Fibroblast of the aortic adventitia (primary cell): ENCODE measurements at regions not wholly inside any gene's neighbourhood (a gene's known extent, or its start where the extent isn't known, plus 50 kb on each side); places are given as distances from the start of the nearest gene placed in this dataset.
A peak's percentile ranks its signal among the peaks of the same experiment; 100 is the strongest.

Source experiments
- DNase-seq: peaks from one replicate; pipeline ENCODE4 v3.0.0-alpha.2; 2010; ENCODE audit warnings: low read depth
- H3K4me3 ChIP-seq: 2 replicates; pipeline ENCODE4 v1.5.1; 2011; ENCODE audit warnings: low read depth, mild to moderate bottlenecking, control low read depth, low read length, moderate library complexity
- TF ChIP-seq, protein P1 (sequence below): IDR thresholded peaks from 2 replicates; pipeline ENCODE4 v1.5.1; 2011; ENCODE audit warnings: mild to moderate bottlenecking, low read length, control low read depth, inconsistent platforms; ENCODE audit not compliant: insufficient read depth

DNA sequence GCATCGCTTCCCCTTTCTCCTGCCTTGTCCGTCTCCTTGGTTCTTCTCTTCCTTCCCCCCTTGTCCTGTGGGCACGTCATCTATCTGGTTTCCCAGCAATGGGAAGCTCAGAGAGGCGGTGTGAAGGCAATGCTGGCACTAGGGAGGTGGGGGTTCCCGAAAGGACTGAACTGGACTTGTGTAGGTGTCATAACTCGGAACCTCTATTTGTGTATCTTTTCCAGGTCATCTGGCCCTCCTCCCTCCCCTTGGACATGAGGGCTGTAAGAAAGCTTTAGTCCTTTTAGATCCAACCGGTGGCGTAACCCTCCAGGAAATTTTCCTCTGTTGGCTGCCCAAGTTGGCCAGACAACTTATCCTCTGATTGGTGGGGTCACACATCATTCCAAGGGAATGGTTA lies 231.5 kb upstream of the TLE3 start:
- H3K4me3 ChIP-seq = no peak overlapping the region
- DNase-seq = peak; percentile 54
- TF ChIP-seq, protein P1, sequence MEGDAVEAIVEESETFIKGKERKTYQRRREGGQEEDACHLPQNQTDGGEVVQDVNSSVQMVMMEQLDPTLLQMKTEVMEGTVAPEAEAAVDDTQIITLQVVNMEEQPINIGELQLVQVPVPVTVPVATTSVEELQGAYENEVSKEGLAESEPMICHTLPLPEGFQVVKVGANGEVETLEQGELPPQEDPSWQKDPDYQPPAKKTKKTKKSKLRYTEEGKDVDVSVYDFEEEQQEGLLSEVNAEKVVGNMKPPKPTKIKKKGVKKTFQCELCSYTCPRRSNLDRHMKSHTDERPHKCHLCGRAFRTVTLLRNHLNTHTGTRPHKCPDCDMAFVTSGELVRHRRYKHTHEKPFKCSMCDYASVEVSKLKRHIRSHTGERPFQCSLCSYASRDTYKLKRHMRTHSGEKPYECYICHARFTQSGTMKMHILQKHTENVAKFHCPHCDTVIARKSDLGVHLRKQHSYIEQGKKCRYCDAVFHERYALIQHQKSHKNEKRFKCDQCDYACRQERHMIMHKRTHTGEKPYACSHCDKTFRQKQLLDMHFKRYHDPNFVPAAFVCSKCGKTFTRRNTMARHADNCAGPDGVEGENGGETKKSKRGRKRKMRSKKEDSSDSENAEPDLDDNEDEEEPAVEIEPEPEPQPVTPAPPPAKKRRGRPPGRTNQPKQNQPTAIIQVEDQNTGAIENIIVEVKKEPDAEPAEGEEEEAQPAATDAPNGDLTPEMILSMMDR = no peak

DNA sequence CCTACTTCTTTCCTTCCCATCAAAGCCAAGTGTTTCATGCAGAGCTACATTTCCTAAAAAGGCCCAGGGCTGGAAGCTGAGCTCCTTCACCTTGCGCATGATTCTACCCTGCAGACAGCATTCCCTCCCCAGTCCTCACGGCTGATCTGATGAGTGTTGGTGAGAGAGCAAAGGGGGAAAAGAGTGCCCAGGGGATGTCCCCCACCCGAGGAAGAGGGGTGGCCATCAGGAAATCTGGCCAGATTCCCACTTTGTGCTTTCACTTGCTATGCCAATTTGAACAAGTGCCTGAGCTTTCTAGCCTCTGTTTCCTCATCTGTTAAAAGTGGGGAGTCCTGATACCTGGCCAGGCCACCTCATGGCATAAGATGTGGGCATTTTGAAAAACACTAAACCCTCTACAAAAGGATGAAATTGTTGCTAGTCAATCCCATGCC lies 231.0 kb upstream of the TLE3 start:
- H3K4me3 ChIP-seq = no peak overlapping the region
- TF ChIP-seq, protein P1 = no peak
- DNase-seq = no peak

DNA sequence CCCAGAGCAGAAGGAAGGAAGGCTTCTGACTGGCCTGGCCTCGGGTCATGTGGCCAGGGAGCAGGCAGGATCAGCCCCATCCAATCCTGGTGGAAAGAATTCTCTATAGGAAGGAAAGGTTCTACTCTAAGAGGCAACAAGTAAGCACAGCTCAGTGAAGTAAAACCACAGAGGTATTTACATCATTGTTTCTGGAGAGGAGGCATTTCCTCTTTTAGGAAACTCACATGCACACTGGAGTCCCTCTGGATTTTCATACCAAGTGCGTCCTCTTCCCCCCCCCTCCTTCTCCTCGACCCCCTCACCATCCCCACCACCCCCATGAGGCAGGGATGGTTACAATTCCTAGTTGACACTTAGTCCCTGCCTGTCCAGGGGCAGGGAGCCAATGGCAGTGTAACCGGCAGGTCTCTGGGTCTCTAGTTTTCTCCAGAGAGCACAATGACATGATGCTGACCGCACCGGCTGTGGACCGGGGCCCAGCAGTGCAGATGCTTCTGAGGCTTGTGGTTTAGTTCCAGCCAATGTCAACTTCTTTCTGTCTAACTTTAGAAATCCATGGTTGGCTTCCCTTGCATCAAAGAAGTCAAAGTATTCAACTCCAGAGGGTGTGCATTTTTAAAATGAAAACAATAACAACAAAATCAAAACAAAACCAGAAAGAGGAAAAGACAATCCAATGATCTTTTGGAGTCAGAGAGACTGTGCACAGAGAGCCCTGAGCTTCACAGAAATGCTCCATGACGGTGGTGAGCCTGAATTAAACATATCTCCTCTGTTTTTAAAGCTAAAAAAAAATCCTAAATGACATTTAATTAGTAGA lies 230.3 kb upstream of the TLE3 start:
- TF ChIP-seq, protein P1 = no peak
- DNase-seq = peak; percentile 95
- H3K4me3 ChIP-seq = no peak overlapping the region

DNA sequence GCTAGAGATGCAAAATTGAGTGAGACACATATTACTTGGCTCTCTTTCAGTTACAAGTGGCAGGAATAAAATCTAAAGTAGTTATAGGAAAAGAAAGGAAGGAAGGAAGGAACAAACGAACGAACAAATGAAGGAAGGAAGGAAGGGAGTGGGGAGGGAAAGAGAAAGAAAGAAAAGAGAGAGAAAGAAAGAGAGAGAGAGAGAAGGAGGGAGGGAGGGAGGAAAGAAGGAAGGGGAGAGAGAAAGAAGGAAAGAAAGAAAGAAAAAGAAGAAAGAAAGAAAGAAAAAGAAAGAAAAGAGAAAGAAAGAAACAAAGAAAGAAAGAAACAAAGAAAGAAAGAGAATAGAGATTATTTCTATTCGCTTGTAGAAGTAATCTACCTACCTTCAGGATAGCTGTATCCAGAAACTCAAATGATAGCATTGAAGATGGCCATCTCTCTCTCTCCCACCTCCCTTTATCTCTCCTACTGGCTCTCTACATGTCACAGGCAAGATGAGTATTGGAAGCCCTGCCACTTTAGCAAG lies 229.7 kb upstream of the TLE3 start:
- TF ChIP-seq, protein P1 = no peak
- no peak for DNase-seq
- peak overlapping the region; percentile 41 for H3K4me3 ChIP-seq

DNA sequence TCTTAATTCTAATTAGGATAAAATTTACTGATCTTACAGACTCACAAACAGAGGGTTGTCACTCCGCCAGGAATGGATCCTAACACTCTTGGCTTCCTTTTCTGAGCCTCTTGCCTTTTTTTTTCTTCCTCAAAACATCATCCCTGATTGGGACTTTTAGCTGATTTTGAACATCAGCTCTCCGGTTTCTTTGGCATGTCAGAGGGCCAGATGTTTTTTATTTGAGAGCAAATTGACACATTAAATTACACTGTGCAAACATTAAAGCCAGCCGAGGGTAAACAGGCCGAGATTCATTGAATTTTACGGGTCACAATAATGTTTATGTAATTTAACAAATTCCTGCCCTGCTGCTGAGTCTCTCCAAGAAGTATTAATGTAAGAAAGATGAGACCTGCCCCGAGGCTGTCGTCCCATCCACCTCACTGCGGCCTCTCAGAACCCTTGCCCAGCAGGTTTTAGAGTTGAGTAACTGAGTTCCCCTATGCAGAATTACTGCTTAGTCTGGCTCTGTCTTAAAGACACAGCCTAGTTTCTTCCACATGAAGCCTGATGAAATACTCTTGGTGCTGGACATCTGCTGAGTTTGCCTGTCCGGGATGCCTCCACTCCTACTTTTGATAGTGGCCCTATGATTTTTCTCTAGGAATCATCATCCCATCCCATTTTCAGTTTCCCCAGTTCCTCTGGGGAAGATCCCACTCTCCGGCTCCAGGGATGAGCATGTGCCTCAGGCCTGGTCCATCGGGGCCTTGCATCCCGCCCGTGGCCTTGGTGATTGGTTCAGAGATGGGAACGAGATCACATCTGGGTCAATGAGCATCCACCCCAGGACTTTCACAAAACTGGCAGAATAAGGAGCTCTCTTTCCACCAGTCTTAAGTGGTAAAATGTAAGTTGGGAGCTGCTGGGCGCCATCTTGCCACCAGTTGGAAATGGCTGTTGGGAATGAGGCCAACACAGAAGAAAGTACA lies 226.6 kb upstream of the TLE3 start:
- TF ChIP-seq, protein P1 = no peak
- peak; percentile 53 for DNase-seq
- H3K4me3 ChIP-seq = no peak overlapping the region

DNA sequence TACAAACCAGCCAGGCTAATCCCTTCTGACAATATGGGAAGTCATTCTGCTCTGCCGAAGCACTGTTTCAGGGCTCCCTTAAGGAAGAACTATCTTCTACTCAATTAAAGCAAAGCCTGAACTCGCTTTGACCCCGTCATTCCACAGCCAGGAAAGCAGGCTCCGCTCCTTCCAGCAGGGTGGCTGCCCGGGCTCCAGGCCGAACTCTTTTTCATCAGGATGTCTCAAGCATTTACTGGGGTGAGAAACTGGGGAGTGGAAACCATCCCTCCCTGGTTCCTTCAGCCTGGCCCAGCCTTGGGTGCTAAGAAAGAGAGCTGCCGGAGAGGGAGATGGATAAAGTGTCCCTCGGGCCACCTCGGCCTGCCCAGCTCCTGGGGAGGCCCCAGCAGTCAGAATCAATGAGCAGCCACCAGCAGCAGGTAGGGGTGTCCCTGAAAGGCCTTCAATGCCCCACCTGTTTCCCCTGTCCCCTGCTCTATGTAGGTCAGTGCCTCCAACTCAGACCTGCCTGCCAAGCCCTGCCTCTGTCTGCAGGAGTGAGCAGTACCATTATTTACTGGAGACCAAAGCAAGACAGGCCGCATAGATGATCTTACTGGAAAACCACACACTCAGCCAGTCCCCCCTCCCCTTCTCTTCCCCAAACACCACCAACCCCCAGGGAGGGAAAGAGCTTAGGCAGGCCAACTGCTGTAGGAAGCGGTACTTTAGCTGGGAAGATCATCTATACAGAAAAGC lies 225.6 kb upstream of the TLE3 start:
- peak; percentile 79 for DNase-seq
- TF ChIP-seq, protein P1 = peak; percentile 44
- no peak overlapping the region for H3K4me3 ChIP-seq
